ENCODE measurements at regions not wholly inside any gene's neighbourhood (a gene's known extent, or its start where the extent isn't known, plus 50 kb on each side); places are given as distances from the start of the nearest gene placed in this dataset.

DNA sequence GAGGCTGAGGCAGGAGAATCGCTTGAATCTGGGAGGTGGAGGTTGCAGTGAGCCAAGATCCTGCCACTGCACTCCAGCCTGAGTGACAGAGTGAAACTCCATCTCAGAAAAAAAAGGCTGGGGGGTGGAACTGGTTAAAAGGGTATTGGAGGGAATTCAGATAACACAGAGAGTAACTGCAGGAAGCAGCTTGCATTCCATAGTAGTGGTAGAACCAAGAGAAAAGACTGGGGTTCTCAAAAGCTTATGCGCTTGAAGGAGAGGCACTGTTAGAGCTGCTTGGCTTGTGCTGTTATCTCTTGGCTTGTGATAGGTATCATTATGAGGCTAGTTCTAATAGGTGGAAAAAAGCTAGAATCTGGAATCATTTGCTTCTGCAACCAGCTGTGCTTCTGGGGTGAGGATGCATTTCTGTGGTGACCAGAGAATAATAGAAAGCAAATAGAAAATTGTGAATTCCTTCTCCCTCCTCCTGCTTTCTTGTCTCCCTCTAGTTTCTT is 91.2 kb upstream of the ELOVL6 start:
- DNase-seq (ENCODE audit: low read depth in 1 of 2, low spot score in 1 of 2) = no peak

DNA sequence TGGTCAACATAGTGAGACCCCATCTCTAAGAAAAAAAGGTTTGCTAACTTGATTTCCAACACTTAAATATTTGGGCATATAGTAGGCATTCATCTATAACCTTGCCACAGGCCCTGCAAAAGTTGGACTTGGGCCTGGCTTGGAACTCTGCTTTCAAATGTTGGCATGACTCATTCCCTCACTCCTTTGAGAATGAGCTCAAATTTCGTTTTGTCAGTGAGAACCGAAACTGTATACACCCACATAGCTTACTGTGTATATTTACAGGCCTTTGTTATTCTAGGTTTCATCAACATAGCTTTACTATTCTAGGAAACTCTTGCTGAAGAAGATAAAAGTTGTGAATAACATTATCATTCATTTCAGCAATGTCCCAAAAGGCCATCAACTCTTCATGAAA is 88.7 kb upstream of the ELOVL6 start:
- DNase-seq (ENCODE audit: low read depth in 1 of 2, low spot score in 1 of 2) = peak in 1 of 2 donors; percentile 13

DNA sequence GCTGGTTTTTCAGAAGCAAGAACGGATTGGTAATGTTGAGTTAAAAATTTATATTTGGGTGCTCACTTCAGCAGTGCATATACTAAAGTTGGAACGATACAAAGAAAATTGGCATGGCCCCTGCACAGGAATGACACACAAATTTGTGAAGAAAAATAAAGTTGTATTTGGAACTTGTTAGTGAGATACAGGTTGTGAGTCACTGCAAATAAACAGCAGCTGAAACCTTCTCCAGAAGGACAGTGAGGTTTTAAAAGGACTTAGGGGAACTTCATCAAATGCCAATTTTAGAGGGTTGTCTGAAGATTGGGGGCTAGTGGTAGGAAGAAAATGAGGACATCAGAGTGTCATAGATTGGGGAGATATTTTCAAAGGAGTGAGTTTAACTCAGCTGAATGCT is 79.7 kb upstream of the ELOVL6 start:
- no peak for DNase-seq (ENCODE audit: low read depth in 1 of 2, low spot score in 1 of 2)

DNA sequence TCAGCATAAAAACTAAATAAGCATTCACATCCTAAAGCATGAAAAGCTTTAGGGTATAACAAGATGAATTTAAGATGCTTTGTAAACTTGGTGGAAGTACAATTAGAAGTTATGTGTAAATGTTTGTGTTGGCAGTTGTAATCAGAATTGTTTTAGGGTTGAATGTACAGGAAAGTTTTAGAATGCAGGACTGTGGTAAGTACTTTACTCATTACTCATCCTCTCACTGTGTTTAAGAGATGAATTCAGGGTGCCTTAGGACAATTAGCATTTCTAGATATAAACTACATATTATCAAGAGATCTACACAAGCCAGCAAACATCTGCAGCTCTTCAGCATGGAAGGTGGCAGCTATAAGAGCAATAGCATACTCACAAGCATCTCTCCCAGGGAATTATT is 77.5 kb upstream of the ELOVL6 start:
- DNase-seq (ENCODE audit: low read depth in 1 of 2, low spot score in 1 of 2) = no peak

DNA sequence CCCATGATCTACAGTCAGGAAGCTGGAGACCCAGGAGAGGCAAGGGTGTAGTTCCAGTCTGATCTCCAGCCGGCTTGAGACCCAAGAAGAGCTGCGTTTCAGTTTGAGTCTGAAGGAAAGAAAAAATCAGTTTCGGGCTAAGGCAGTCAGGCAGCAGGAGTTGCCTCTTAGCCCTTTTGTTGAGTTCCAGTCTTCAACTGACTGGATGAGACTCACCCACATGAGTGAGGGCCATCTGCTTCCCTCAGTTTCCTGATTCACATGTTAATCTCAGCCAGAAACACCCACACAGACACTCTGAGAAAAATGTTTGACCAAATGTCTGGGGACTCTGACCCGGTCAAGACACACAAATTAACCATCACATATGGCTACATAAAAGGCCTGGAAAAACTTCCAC is 73.6 kb upstream of the ELOVL6 start:
- no peak for DNase-seq (ENCODE audit: low read depth in 1 of 2, low spot score in 1 of 2)

DNA sequence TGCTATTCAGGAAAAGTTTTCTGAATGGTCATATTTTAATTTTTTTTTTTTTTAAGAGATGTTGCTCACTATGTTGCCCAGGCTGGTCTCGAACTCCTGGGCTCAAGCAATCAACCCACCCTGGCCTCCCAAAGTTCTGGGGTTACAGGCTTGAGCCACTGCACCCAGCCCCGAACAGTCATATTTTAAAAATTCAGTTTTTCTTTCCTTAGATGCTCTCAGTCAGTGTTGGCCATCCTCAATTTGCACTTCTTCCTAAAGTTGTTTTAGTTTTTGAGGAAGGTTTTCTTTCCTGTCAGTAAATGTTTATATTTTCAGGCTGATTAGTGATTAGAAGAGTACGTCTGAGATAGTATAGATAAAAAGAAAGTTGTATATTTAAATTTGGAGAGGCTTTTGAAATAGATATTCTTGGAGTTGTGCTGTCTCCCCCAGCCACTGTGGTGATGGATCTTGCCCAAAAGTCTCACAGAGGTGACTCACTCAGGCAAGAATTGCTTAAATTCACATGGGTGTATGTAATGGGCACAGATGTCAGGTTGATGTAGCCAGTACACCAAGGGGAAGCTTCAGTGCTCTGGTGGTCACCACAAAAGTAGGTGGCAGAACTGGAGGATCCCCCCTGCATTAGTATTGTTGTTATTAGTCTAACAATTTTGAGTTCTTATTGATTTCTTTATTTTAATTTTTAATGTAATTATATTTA is 72.2 kb upstream of the ELOVL6 start:
- DNase-seq (ENCODE audit: low read depth in 1 of 2, low spot score in 1 of 2) = no peak

DNA sequence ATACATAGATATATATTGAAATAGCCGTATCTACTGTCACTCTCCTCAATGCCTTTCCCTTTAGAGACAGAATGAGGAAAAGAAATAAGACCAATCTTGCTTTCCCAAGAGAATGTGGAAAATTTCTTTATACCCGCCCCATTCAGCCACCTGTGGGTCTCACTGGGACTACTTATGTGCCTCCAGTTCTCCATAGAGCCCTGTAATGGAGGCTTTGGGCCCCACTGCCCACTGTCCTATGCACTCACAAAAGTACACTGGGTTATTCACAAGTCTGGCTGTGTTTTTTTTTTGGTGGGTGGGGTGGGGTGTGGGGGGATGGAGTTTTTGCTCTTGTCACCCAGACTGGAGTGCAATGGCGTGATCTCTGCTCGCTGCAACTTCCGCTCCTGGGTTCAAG is 70.4 kb upstream of the ELOVL6 start:
- DNase-seq (ENCODE audit: low read depth in 1 of 2, low spot score in 1 of 2) = no peak

DNA sequence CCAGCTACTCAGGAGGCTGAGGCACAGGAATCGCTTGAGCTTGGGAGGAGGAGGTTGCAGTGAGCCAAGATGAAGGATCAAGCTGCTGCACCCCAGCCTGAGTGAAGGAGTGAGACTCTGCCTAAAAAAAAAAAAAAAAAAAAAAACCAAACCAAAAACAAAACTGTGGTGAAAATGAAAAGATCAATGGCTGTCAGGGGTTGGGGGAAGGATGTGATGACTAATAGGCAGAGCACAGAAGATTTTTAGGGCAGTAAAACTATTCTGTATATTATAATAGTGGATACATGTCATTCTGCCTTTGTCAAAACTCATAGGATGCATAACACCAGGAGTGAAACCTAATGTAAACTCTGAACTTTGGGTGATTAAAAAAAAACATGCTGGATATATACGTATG is 69.9 kb upstream of the ELOVL6 start:
- DNase-seq (ENCODE audit: low read depth in 1 of 2, low spot score in 1 of 2) = no peak

DNA sequence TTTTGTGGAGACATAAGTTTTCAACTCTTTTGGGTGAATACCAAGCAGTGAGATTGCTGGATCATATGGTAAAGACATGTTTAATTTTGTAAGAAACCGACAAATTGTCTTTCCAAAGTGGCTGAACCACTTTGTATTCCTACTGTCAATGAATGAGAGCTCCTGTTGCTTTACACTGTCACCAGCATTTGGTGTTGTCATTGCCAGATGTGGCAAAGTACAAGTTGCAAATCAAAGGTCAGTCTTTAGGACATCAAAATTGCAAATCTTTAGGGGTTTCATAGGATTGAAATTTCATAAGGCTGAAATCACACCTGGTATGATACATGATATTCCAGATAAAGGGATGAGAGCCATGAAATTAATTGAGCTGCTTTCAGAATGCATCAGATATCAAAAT is 67.7 kb upstream of the ELOVL6 start:
- no peak for DNase-seq (ENCODE audit: low read depth in 1 of 2, low spot score in 1 of 2)

DNA sequence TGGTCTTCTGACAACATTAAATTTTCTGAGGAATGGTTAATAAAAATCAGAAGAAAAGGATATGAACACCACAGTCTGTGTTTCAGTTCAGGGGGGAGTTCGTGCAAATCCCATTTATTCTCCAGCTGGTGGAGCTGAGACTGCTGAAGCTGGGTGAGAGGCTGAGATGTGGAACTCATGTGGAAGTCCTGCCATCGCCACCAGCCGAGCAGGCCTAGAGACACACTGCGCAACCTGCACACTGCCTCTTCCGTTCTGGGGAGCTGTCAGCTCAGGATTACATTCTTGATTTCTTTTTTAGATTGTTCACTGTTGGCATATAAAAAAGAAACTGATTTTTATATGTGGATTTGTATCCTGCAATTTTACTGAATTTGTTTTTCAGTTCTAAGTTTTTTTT is 66.6 kb upstream of the ELOVL6 start:
- no peak for DNase-seq (ENCODE audit: low read depth in 1 of 2, low spot score in 1 of 2)

DNA sequence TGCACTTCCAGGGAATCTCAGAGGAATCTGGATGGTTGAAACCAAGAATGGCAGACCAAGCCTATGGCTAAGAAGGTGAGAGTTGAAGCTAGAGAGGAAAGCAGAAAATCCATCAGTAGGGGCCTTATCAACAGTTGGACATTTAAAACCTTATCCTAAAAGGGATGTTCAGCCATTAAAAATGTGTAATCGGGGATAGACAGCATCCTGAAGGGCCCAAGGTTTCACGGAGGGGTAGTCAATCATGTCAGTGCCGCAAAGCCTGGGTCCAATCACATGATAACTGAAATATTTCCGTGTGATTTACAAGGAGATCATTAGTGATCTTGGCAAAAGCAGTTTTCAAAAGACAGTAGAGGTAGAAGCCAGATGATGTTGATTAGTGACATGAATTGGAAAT is 61.9 kb upstream of the ELOVL6 start:
- no peak for DNase-seq (ENCODE audit: low read depth in 1 of 2, low spot score in 1 of 2)

DNA sequence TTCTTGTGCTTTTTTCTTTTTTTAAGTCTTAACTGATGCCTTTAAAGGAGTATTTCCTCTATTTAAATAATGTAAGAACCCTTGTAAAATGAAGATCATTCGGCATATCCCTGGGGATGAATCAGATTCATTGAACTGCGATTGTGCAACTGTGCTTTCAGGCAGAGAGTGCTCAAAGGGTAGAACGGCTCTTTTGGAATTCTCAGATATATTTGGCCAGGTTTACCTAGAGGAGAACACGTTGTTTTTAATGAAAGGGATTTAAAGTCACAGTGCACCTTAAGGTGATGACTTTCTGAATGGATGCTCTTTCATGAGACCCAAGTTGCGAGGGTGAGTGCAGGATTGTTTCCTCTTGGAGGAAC is 51.6 kb upstream of the ELOVL6 start:
- no peak for DNase-seq (ENCODE audit: low read depth in 1 of 2, low spot score in 1 of 2)

DNA sequence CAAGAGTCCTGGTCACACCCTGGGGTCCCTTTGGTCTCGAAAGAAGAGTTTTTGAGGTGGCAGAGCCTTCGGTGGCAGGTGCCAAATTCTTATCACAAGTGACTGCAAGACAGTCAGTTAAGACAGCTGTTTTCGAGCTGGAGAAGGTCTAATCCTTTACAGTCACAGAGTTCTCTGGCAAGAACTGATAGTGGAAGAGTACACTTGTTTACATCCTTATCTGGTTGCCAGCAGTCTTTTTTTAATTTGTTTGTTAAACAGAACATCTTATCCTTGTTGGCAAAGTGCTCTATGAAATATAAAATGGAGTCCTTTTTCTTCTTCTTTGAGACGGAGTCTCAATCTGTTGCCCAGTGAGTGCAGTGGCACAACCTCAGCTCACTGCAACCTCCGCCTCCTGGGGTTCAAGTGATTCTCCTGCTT is 50.4 kb upstream of the ELOVL6 start:
- DNase-seq (ENCODE audit: low read depth in 1 of 2, low spot score in 1 of 2) = no peak
